Limb (tissue), 2 donors: ENCODE measurements at regions not wholly inside any gene's neighbourhood (a gene's known extent, or its start where the extent isn't known, plus 50 kb on each side); places are given as distances from the start of the nearest gene placed in this dataset.

Experiments
- DNase-seq, 2 donors: peaks; one replicate each; pipeline ENCODE4 v3.0.0-alpha.2; 2016; ENCODE audit errors: extremely low spot score in 2 of 2

GRCh38 chr2:145258903-145259579 lies 739.1 kb upstream of the ZEB2 start:
- DNase-seq: no peak

DNA sequence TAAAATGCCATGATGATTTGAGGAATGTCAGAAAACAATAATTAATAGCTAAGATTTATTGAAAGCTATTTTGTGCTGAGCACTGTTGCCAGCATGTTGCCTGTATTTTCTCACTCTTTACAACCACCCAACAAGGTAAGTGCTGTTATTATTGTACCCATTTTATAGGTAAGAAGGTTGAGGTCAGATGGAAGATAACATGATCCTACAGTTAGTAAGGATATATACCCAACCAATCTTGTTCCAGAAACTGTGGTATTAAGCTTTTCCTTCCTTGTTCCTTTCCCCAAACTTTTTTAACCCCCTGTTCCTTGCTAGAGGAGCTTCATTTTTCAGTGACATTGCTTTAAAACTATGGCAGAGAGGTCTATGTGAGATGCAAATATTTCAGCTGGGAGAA lies 738.0 kb upstream of the ZEB2 start:
- no peak for DNase-seq

GRCh38 chr2:145256551-145256950 lies 736.6 kb upstream of the ZEB2 start:
- DNase-seq: no peak

DNA sequence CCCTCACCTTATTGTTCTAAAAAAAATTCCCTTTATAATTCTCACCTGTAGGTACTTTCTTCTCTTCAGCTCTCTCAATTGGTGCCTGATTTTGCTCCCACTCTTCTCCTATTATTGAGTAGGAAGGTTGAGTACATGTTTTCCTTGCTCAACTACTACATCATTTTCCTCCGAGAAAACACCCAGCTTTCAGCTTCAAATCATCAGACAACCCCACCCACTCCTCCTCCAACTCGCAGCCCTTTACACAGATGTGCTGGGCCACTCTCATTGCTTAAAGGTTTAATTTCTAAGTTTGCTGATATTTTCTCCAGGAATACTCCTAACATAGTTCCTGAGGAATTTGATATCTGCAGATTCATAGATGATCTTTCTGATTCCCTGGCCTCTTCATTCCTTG lies 734.4 kb upstream of the ZEB2 start:
- no peak for DNase-seq

DNA sequence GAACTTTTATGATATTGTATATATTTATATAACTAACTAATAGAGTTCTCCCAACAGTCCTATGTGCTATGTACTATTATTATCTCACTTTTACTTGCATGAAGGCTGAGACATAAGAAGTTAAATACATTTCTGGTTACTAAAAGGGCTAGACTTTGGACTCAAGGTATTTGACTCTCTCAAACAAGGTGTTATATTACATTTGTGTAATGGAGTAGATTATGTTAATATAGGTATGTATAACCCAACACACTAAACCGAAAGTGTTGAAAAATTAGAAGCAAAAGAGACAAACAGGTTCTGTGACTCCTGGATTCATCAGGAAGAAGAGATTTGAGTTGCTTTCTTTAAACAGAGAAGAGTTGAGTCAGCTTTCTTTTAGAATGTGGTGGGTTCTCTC lies 733.6 kb upstream of the ZEB2 start:
- DNase-seq: no peak

DNA sequence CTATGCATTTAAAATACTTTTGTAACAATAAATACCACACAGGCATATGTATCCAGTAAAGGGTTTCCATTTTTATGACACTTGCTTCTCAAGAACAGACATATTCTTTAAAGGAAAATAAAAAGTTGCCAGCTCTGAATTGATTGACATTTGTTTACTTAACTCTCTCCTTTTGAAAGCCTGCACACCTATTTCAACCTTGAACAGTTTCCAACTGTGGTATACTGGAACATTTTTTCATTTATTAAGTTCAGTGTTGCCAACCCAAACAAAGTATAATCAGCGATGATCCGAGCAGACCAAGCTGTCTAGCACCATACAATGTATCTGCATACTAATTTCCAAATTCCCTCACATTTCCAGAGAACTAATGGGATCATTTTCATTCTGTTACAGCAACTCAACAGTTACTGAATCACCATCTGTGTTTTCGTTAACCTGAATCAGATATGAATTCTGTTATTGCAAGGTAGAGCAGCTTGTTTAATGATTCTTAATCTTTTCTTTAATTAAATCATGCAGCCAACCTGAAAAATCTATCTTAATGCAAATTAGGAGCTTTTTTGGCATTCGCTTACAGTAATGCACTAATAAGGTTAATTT lies 725.5 kb upstream of the ZEB2 start:
- DNase-seq: no peak

- no peak for DNase-seq
Observed at GRCh38 chr2:145235312-145235711, 715.4 kb upstream of the ZEB2 start.

DNA sequence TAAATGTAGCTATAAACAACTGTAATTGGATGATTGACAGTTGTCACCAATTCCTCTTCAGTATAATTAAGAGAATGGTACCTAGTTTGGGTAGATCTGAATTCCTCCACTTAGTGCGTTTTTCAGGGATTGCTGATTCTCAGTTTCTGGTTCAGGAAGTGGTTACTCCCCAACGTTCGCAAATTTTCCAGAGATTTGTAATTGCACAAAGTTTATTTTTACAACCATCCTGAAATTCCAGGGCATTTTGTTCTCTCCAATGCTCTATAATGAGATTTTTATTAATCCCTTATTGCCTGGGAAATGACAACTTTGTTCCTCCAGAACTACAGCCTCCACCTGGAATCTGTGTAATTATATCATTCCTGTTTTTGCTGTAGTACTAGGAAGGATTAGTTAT lies 710.6 kb upstream of the ZEB2 start:
- no peak for DNase-seq

- DNase-seq: no peak
Observed at GRCh38 chr2:145228506-145228905, 708.6 kb upstream of the ZEB2 start.

DNA sequence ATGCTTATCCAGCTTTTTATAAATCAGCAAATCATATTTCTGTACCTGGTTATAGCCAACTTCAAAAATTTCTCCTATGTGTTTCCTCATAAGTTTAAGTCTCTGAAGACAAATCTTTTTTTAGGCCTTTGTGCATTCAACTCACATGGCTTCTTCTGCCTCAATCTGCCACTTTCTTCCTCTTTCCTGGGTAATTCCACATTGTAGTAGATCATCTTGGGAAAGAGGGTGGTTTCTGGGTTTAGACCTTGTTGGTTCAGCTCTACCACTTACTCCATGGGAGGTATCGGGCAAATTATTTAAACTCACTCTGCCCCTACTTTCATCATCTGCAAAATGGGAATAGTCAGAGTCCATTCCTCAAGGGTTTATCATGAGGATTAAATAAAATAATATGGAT lies 707.0 kb upstream of the ZEB2 start:
- no peak for DNase-seq

- no peak for DNase-seq
Observed at GRCh38 chr2:145221516-145221915, 701.6 kb upstream of the ZEB2 start.

DNA sequence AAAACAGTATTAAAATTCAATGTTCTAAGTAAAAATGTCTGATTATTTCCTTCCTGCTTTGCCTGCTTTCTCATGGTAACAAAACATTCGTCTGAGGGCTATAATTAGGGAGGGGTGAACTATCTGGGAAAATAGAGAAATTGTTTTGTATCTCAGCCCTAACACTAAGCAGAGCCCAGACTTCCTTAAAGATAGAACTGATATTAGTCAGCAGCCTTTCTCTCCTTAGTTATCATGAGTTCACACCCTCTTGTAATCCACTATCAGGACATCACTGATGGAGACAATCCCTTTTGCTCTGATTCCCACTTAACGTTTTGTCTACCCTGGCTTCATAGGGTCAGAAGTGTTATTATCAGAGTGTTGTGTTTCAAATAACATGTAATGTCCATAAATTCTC lies 701.1 kb upstream of the ZEB2 start:
- no peak for DNase-seq

- DNase-seq: no peak
Observed at GRCh38 chr2:145220496-145220895, 700.6 kb upstream of the ZEB2 start.

DNA sequence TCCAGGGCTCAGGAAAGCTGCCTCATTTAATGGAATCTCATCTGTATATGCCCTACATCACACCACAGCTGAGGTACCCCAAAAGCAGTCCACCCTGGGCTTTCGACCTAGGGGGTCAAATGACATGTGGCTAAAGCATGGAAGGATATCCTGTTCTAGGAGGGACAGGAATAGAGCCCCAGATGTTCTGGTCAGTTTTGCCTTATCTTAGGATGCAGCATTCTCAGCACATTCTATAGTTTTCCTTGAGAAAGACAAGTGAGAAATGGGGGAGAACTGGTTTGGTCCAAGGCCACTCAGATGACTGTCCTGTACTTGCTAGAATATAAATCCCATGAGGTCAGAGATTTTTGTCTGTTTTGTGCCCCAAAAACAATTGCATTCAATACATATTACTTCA lies 688.0 kb upstream of the ZEB2 start:
- no peak for DNase-seq

DNA sequence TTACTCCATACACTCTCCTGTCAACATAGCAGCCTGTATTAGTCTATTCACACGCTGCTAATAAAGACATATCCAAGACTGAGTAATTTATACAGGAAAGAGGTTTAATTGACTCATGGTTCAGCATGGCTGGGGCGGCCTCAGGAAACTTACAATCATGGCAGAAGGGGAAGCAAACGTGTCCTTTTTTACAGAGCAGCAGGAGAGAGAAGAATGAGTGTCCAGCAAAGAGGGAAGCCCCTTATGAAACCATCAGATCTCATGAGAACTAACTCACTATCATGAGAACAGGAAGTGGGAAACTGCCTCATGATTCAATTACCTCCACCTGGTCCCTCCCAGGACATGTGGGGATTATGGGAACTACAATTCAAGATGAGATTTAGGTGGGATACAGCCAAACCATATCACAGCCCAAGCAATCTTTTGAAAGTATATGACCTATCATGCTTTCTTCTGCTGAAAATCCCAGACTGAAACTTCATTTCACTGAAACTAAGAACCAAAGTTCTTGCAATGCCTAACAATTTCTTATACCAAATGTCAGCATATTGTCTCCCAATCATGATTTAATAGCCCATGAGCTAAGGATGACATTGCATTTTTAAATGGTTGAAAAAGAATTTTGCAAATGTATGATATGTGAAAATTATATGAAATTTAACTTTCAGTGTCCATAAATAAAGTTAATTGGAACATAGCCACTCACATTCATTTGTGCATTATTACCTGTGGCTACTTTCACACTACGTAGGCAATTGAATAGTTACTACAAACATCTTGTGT lies 686.8 kb upstream of the ZEB2 start:
- no peak for DNase-seq

- DNase-seq: peak in 1 of 2 donors; percentile 33
Observed at GRCh38 chr2:145203891-145204290, 684.0 kb upstream of the ZEB2 start.

DNA sequence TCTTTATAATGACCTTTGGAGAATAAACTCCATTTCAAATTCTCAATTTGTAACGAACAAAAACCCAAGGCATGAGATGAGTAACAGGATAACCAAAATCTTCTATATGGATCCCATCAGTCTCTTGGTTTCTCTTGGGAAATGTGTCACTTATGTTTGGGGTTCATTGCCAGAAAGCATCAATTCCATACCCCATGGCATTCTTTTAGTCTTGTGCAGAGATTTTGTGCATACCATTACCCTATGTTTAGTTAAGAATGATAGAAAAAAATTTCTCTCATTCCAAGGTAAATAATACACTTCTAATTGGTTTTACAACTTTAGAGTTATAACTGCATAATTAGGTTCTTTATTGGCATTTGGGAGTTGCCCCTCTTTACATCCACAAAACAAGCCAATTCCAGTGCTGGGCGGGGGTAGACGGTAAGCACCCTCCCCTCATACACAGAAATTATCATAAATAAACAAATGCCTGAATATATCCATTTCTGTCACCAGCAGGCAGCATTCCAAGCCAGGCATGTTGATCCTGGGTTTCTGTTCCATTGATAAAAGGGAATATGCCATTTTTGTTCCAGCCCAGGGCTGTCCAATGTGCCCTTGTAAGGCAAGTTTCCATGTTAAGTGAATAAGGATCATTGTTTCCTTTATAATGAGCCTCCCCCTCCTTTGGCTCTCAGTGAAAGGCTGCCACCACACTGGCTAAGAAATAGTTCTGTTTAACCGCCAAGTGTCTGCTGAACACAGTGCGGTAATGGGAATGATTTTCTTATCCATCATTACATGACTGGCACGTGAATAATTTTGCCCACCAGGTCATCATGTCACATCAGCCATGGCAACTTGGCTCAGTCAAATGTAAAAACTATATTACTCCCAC lies 680.1 kb upstream of the ZEB2 start:
- DNase-seq: no peak

DNA sequence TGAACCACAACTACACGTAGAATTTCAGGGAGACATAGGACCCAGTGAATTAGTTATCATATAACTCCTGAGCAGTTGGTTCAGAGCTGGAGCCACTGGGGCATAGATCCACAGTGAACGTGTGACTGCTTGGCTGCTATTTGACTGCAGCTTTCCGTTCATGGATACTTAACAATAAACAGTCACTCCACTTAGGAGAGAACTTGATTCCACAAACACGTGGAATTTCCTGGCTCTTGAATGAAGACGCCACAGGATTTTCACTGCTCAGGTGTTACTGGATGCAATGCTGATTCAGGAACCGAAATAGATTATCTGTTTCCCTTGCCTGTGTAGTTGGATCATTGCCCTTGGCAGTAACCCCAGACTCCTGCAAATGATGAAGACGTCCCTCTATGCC lies 679.1 kb upstream of the ZEB2 start:
- no peak for DNase-seq

DNA sequence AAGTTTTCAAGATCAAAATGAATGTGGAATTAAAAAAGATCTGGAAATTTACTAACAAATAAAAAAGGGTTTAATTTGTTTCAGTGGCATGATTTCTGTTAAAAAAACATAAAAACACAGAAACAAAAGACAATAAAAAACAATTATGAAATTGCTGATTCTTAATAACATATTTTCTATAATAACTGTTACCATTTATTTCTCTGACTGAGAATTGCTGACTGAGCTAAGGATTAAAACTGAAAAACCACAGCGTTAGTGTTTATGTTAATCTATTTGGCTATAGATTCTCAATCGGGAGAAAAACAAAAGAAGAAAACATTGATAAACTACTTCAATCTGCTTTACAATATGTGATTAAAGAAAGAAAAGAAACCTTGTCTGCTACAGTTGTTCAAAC lies 678.6 kb upstream of the ZEB2 start:
- no peak for DNase-seq

DNA sequence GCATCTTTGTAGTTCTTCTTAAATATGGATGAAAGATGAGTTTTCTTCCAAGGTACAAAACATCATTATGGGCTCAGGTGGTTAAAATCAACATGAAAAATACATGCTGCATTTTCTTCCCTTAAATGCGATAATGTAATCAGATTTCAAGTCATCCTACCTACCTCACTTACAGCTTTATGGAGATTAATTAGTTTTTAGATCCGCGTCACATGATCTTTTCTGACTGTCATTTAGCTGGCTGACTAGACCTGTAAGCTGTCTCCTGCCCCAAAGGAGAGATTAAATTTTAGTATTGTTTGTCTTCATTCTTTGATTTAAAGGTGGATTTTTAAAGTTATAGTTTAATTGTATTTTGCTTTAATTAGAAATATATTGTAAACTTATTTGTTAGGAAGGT lies 678.0 kb upstream of the ZEB2 start:
- no peak for DNase-seq

DNA sequence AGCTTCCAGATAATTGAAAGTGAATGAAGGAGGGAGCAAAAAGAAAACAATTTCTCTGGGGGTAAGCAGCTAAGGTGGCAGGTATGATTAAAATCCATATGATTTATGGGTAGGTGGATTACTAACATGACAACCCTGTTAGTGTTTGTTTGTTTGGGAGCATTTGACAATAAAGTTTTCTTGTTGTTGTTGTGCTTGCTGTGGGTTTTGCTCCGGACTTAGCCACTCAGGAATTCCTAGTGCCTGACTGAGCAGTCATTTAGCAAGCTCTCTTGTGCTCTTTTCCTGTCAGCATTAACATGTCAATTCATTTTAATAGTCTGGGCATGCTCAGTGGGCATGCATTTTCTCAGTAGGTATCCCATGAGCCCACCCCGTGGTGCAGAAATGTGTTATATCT lies 674.8 kb upstream of the ZEB2 start:
- DNase-seq: no peak
